Upper lobe of left lung (tissue), 4 donors: ENCODE measurements at regions not wholly inside any gene's neighbourhood (a gene's known extent, or its start where the extent isn't known, plus 50 kb on each side); places are given as distances from the start of the nearest gene placed in this dataset.

Experiments used
- POLR2A ChIP-seq, 4 donors: fragments of 450-650 bp; IDR thresholded peaks; one replicate each; pipeline ENCODE4 v1.5.1; 2016 to 2017; ENCODE audit warnings: antibody characterized with exemption in 4 of 4, mild to moderate bottlenecking in 2 of 4
- POLR2AphosphoS5 ChIP-seq, 2 donors: sonication (generic); formaldehyde crosslinking; IDR thresholded peaks; one replicate each; pipeline ENCODE4 v1.5.1; 2017; ENCODE audit warnings: antibody characterized with exemption in 2 of 2

GRCh38 chr12:16670456-16671050 lies 64.6 kb upstream of the LMO3 start:
- TF ChIP-seq POLR2A (IDR thresholded peaks at IDR 0.05) (no peak), POLR2AphosphoS5 (IDR thresholded peaks at IDR 0.05) (no peak)
